ENCODE measurements at regions not wholly inside any gene's neighbourhood (a gene's known extent, or its start where the extent isn't known, plus 50 kb on each side); places are given as distances from the start of the nearest gene placed in this dataset.

DNA sequence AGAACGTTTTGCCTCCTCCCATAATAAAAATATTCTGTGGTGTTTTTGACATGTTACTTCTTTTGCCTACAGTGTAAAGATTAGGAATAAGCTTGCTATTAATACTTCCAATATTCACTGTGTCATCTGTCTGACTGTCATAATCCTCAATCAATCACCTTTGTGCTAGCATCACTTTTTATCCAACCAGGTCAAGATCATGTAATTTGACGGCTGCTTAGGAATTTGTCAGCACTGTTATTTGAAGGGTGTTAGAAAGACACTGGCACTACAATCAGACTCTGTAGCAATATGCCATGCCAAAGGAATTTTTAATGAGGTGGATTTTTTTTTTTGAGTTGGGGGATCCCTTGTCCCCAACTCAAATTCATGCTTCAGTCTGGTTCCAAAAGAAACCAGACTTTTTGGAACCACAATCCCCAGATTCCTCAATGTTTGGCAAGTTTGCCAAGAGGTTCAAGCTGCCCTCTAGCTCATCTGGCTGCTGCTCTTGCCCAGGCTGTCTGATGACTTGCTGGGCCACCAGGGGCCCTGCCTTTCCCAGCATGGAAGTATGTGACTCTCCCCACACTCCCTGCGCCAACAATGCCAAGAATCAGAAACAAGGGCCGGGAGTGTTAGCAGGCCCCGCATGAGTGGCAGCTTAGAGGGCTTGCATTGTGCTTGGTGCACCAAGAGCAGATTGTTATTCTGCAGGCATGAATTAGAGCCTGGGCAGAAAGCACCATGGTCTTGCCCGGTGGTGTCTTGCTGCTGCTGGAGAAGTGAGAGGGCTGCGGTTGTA is 58.6 kb upstream of the TSC22D2 start:
- Histone ChIP-seq H3K27ac (replicated peaks in 1 of 4) (peak overlapping the region in 1 of 4 donors; percentile 25), H3K27me3 (no peaks in the 10 kb centered on the region), H3K4me1 (peaks cover 22 to 30% (median 26%) of the 10 kb centered on the region in 4 donors), H3K36me3 (no peaks in the 10 kb centered on the region), H3K9me3 (no peaks in the 10 kb centered on the region), H3K4me3 (no peak overlapping the region)
- 56% methylated on average over 6 of the region's 7 CpGs for WGBS
- intact Hi-C loops (cut with DNase I), result no loop called here
- no peak for DNase-seq (ENCODE audit: extremely low spot score)
- no peak for TF ChIP-seq POLR2A (IDR thresholded peaks at IDR 0.05; ENCODE audit: low read depth)
- TF ChIP-seq, protein P1, sequence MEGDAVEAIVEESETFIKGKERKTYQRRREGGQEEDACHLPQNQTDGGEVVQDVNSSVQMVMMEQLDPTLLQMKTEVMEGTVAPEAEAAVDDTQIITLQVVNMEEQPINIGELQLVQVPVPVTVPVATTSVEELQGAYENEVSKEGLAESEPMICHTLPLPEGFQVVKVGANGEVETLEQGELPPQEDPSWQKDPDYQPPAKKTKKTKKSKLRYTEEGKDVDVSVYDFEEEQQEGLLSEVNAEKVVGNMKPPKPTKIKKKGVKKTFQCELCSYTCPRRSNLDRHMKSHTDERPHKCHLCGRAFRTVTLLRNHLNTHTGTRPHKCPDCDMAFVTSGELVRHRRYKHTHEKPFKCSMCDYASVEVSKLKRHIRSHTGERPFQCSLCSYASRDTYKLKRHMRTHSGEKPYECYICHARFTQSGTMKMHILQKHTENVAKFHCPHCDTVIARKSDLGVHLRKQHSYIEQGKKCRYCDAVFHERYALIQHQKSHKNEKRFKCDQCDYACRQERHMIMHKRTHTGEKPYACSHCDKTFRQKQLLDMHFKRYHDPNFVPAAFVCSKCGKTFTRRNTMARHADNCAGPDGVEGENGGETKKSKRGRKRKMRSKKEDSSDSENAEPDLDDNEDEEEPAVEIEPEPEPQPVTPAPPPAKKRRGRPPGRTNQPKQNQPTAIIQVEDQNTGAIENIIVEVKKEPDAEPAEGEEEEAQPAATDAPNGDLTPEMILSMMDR (IDR thresholded peaks at IDR 0.05), result no peak
- TF ChIP-seq EP300 (IDR thresholded peaks at IDR 0.05), result no peak
- peak in 1 of 2 donors; percentile 17 for TF ChIP-seq POLR2AphosphoS5 (IDR thresholded peaks at IDR 0.05)

DNA sequence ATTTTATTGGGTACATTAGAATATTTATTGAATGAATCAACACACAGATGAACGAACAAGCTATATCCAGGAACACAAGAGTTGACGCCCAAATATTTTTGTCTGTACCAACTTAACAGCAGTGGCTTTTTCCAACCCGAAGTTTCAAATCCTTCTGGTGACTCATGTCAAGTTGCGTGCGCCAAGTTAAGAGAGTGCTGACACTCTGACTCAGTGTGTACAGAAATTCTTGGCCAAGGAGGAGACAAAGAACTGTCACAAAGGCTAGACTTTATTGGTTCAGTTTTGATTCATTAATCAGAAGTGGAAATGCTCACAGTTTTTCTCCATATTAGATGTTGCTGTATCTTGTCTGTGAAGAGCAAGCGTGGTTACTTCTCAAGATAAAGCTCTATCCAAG is 59.6 kb upstream of the TSC22D2 start:
- H3K4me3 ChIP-seq, result no peak overlapping the region
- no peaks in the 10 kb centered on the region for H3K36me3 ChIP-seq
- no peaks in the 10 kb centered on the region for H3K9me3 ChIP-seq
- TF ChIP-seq POLR2AphosphoS5 (IDR thresholded peaks at IDR 0.05), result peak; percentile 46 to 68
- no peak for TF ChIP-seq POLR2A (IDR thresholded peaks at IDR 0.05; ENCODE audit: low read depth)
- TF ChIP-seq EP300 (IDR thresholded peaks at IDR 0.05), result no peak
- 27% methylated on average over 6 of the region's 6 CpGs for WGBS
- no peak for DNase-seq (ENCODE audit: extremely low spot score)
- H3K4me1 ChIP-seq, result peaks cover 22 to 30% (median 26%) of the 10 kb centered on the region in 4 donors
- intact Hi-C loops (cut with DNase I), result no loop called here
- H3K27me3 ChIP-seq, result no peaks in the 10 kb centered on the region
- peak overlapping the region in 2 of 4 donors; percentile 10 to 25 for H3K27ac ChIP-seq (replicated peaks in 1 of 4)

DNA sequence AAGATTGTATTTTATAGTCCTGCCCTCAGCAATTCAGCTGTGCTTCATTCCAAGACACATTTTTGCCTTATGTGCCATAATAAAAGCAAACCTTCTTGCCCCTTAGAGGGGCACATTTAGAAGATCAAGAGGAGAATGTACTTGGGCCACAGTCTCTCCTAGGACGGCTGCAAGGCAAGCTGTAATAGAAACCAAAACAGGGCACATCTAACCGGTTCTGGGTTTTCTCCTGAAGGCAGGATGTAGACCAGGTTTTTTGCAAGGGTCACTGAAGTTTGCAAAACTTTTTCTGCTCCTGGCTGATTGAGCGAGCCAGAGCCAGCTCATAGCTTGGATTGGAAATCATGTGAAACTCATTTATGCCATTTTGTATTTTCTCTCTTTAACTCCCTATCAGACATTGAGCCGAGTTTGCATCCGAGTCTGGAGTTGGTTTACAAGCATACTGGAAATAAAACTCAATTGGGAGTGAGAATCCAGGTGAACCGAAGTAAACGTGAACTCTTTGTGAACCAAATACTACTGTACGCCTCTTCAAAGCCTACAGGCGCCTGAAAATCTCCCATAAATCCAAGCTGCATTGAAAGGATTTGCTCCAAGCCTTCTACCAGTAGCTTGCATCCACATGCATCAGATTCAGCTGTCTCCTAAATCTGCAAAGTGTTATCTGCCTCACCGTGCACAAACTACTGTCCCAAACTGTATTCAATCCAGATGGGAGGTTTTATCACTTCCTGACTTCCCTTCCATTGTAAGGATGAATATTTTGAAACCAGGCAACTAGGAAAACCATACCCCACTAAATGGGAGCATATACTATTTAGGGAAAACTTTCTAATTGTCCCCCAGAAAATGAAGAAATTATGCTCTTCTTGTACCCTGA is 60.9 kb upstream of the TSC22D2 start:
- no peaks in the 10 kb centered on the region for H3K36me3 ChIP-seq
- no peak for DNase-seq (ENCODE audit: extremely low spot score)
- WGBS, result 74% methylated on average over 10 of the region's 10 CpGs
- no peaks in the 10 kb centered on the region for H3K9me3 ChIP-seq
- TF ChIP-seq EP300 (IDR thresholded peaks at IDR 0.05), result no peak
- TF ChIP-seq POLR2AphosphoS5 (IDR thresholded peaks at IDR 0.05), result no peak
- TF ChIP-seq, protein P1 (IDR thresholded peaks at IDR 0.05), result no peak
- no peak for TF ChIP-seq POLR2A (IDR thresholded peaks at IDR 0.05; ENCODE audit: low read depth)
- no peaks in the 10 kb centered on the region for H3K27me3 ChIP-seq
- intact Hi-C loops (cut with DNase I), result no loop called here
- H3K4me1 ChIP-seq, result peaks cover 22 to 30% (median 26%) of the 10 kb centered on the region in 4 donors
- H3K4me3 ChIP-seq, result no peak overlapping the region
- H3K27ac ChIP-seq (replicated peaks in 1 of 4), result no peak overlapping the region

DNA sequence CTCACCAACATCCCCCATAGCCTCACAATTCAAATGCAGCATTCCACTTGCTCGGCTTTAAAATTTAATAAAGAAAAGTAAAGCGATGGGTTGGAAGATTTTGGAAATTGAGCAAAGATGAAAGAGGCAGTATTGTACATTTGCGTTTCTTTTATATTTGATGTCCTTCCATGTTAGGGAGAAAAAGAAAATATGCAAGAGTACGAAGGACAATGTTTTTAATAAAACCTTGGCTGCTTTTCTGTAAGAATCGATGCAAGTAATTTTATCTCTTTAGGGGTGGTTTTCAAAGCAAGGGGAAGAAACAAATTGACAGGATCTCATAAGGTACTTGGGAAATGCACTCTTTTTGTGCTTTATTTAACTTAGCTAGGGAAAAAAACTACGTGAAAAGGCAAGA is 61.8 kb upstream of the TSC22D2 start:
- DNase-seq (ENCODE audit: extremely low spot score), result no peak
- Histone ChIP-seq H3K4me3 (no peak overlapping the region), H3K36me3 (no peaks in the 10 kb centered on the region), H3K9me3 (no peaks in the 10 kb centered on the region), H3K27me3 (no peaks in the 10 kb centered on the region), H3K4me1 (peaks cover 22 to 30% (median 26%) of the 10 kb centered on the region in 4 donors), H3K27ac (replicated peaks in 1 of 4) (no peak overlapping the region)
- WGBS, result 84% methylated on average over 6 of the region's 6 CpGs
- TF ChIP-seq POLR2AphosphoS5 (IDR thresholded peaks at IDR 0.05), result no peak
- TF ChIP-seq POLR2A (IDR thresholded peaks at IDR 0.05; ENCODE audit: low read depth), result no peak
- TF ChIP-seq EP300 (IDR thresholded peaks at IDR 0.05), result no peak
- TF ChIP-seq, protein P1 (IDR thresholded peaks at IDR 0.05), result no peak
- intact Hi-C loops (cut with DNase I), result no loop called here

DNA sequence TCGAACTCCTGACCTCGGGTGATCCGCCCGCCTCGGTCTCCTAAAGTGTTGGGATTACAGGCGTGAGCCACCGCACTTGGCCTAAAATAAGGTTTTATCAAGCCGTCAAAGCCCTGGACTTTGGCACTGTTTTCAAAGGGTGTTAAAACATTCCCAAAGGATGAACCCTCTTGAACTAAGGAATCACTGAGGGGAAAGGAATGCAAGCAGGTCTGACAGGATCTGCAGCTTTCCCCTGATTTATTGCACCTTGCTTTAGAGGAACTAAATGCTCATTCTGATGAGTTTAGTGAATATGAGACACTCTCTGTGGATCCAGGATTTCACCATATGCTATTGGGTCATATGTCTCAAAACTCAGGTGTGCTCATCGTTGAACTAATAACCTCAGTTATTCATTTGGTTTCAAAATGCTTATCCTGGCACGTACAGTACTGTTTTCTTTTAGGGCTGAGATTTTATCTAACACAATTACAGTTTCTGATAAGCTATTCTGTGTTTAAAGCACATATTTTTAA is 63.0 kb upstream of the TSC22D2 start:
- H3K9me3 ChIP-seq, result no peaks in the 10 kb centered on the region
- no peaks in the 10 kb centered on the region for H3K27me3 ChIP-seq
- H3K4me1 ChIP-seq, result peaks cover 18 to 28% (median 26%) of the 10 kb centered on the region in 4 donors
- H3K27ac ChIP-seq (replicated peaks in 1 of 4), result no peak overlapping the region
- 67% methylated on average over 8 of the region's 10 CpGs for WGBS
- no peak for DNase-seq (ENCODE audit: extremely low spot score)
- no peak overlapping the region for H3K4me3 ChIP-seq
- intact Hi-C loops (cut with DNase I), result no loop called here
- TF ChIP-seq, protein P1 (IDR thresholded peaks at IDR 0.05), result no peak
- no peak for TF ChIP-seq POLR2AphosphoS5 (IDR thresholded peaks at IDR 0.05)
- TF ChIP-seq EP300 (IDR thresholded peaks at IDR 0.05), result no peak
- TF ChIP-seq POLR2A (IDR thresholded peaks at IDR 0.05; ENCODE audit: low read depth), result no peak
- H3K36me3 ChIP-seq, result no peaks in the 10 kb centered on the region
